ENCODE measurements at regions not wholly inside any gene's neighbourhood (a gene's known extent, or its start where the extent isn't known, plus 50 kb on each side); places are given as distances from the start of the nearest gene placed in this dataset.

DNA sequence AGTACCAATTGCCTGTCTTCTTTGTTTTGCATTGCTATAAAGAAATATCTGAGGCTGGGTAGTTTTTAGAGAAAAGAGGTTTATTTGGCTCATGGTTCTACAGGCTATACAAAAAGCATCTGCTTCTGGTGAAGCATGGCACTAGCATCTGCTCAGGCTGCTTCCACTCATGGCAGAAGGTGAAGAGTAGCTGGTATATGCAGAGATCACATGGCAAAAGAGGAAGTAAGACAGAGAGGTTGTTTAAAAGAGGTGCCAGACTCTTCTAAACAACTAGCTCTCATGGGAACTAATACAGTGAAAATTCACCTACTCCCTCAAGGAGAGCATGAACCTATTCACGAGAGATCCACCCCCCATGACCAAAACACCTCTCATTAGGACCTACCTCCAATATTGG, 56.7 kb upstream of the GUCA2B start:
- no peak for DNase-seq

GRCh38 chr1:42089246-42089645, 64.0 kb upstream of the GUCA2B start:
- DNase-seq = no peak

DNA sequence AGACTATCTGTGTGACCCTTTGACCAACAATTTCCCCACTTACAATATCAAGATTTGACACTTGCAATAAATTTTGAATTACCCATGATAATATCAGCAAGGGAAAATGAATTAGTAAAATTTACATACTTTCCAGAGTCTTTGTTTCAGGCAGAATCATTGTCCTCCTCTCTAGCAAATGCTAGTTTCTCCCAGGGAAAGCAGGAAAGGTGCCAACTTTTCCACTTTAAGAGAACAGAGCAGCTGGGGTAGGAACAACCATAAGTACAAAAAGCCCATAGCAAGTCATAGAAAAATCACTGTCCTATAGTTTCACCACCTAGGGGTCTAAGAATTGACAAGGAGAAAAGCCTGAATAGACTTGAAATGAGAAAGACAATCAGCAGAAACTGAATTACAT, 67.1 kb upstream of the GUCA2B start:
- no peak for DNase-seq

GRCh38 chr1:42085596-42085995, 67.6 kb upstream of the GUCA2B start:
- no peak for DNase-seq

- no peak for DNase-seq
These were observed 71.7 kb upstream of the GUCA2B start for GRCh38 chr1:42081475-42081874.

- DNase-seq = no peak
These were observed 78.0 kb upstream of the GUCA2B start for GRCh38 chr1:42075179-42075578.

- no peak for DNase-seq
These were observed 82.2 kb upstream of the GUCA2B start for GRCh38 chr1:42070996-42071395.

DNA sequence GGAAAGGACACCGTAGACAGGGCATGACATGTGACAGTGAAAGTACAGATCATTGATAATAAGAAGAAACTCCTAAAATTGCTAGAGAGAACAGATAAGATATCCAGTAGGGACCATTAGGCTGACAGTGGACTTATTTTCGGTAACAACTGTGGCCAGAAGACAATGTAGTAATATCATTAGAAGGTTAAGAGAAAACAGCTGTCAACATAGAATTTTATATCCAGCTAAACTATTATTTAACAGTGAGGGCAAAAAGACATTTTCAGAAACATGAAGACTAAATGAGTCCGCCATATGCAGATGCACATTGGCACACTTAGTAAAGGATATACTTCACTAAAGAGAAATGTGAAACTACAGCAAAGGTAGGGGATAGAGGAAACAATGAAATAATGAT, 95.4 kb upstream of the GUCA2B start:
- no peak for DNase-seq

DNA sequence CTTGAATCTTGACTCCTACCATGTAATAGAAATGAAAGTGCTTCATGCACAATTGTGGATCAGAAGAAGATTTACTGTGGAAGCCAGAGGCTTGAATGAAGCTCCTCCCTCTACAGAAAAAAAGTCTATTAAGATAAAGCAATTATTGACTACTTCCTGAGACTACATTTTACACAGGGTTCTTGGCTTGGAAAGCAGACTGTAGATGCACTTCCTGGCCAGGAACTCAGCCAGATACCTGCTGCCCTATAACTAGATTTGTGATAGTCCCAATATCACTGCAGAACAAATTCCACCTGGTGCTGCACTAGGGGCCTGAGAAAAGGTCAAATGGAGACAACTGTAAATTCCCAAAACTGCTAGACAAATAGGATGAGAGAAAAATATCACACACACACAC, 96.8 kb upstream of the GUCA2B start:
- DNase-seq = no peak

DNA sequence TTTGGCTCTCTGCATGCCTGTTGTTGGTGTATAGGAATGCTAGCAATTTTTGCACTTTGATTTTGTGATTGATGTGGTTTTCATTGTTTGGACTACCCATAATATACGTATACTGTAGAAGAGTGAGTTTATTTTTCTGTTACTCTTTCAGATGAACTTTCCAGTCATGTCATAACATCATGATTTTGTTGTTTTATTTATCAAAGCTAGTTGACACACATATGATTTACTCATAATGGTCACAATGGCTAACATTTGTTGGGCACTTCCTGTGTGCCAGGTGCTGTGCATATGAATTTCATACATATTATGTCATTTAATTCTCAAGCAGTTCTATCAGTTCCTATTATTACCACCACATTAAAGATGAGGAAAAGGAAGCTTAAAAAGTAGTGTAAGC, 98.1 kb upstream of the GUCA2B start:
- DNase-seq = no peak

DNA sequence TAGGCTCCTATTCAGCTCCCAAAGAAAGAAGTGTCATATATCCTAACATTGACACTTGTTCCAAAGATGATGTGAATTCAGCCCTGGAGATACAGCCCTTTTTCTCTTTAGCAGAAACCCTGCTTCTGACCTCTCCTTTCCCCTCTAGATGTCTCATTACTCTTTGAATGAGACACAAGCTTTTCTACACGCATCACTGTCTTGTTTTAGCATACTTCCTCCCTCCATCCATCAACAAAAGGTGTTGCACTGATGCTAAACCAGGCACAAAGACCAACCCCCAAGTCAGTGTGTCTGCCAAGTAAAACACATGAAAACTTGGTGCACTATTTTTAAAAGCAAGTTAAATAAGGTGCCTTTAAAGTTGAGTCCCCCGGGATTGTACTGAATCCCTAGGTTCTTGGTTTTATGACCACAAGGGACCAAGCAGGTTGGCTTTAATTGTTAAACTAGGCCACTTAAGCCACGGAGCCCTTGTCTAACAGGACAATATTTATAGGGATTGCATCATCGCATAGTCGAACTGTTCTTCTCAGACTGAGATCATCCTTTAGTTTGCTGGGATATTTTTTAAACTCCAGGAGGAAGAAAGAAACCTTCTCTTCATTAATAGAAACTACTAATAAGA, 101.0 kb upstream of the GUCA2B start:
- no peak for DNase-seq

DNA sequence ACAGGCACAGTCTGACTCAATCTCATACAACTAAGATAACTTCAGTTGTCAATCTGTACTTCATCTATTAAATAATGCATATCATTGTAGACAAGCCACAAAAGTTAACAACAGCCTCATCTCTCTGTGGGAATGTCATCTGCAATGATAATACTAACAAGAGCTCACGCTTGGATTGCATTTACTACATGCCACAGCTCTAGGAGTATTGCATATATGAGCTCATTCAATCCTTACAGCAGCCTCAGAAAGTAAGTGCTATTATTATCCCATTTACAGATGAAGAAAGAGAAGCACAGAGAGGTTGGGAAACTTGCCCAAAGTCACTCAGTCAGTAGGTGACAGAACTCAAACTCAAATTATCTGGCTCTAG, 105.7 kb upstream of the GUCA2B start:
- DNase-seq = no peak

DNA sequence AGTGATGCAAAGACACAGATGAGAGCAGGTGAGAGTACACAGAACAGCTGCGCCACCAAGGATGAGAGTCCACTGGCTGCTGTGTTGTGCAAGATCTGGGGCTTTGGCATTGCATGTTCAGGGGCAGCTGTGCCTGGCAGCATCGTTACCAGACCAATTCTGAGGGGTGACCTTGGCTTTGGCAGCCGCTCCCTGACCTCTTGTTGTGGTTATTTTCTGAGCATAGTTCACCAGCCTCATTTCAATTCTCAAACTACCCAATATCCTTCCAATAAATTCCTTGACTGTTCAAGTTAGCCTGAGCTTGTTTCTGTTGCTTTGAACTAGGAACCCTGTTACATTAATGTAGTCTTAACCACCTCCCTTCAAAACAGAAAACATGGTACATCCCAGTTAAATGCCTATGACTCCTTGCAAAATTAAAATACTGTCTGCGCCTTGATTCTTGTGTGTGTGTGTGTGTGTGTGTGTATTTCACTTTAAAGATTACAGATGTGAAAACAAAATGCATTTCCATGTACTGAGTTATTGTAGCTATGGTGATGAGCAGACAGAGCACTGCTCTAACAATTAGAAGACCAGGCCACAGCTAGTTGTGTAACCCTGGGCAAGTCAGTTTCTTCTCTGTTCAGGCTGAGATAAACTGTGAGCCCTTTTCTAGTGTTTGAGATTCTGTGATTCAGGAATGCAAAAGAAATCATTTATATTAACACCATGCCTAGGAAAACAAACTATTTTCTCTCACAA, 106.3 kb upstream of the GUCA2B start:
- DNase-seq = no peak

DNA sequence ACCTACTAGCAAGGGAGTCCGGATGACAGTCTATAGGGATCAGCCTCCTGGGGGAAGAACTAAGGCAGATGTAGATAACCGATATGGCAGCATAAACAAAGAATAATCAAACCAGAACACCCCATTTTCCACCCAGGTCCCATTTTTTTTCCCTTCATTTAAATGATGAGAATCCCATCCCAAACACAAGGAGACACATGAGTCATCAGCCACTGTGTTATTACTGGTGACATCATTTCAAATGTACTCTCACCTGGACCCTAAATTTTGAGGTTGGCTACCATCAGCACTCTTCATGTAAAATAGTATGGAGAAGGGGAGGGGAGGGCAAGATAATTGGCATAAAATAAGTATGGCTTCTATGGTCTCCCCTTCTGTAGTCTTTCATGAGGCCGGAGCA, 108.9 kb upstream of the GUCA2B start:
- DNase-seq = no peak

- no peak for DNase-seq
These were observed 109.4 kb upstream of the GUCA2B start for GRCh38 chr1:42043811-42044210.

GRCh38 chr1:42043182-42043581, 110.0 kb upstream of the GUCA2B start:
- no peak for DNase-seq

DNA sequence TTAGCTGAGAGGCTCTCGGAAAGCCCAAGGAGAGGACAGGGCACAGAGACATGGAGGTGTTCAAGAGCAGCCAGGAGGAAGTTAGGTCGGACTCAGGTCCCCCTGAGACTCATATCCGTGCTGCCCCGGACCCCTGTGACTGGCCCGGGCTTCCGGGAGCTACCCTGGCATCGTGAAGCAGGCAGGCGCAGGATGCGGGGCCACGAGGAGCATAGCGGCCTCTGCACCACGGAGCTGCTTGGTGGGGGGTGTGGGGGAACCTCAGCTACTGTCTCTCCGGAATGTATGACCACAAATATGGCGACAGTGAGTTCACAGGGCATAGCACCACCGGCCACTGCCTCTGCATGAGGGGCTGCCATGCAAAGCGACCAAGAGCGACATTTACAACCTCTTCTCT, 112.2 kb upstream of the GUCA2B start:
- DNase-seq = no peak

DNA sequence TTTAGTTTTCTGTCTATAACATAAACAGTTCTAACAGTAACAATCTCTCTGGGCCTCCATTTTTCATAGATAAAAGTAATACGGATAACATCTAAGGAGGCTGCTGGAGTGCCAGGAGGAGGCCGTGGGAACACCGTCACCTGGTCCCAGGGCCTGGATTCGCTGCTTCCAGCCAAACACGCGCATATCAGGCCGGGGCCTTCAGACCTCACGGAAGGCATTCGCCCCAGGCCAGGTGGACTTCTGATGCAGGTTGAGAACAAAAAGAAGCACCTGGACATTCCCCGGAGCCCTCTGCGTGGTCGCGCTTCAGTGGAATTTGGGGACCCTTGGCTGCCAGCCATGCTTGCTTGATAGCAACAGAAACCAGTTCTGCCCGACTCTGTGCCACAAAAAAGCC, 113.1 kb upstream of the GUCA2B start:
- no peak for DNase-seq

DNA sequence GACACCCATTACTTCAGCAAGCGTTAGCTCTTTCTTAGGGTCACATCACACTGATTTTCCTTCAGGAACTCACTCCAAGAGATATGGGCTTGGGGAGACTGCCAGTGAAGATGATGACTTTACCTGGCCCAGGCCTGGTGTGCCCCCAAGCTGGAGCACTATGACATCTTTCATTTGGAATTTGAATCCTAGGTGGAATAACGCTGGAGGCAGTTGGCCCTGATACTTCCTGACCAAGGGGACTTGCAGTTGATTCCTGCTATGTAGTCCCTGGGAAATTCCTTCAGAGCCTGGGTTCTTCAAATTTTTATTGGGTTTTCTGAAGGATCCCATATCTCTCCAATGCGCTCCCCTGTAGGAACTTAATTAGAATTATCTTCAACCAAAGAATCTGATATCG, 114.9 kb upstream of the GUCA2B start:
- no peak for DNase-seq

- DNase-seq = no peak
These were observed 115.6 kb upstream of the GUCA2B start for GRCh38 chr1:42037586-42037985.

- DNase-seq = no peak
These were observed 116.0 kb upstream of the GUCA2B start for GRCh38 chr1:42037161-42037560.

DNA sequence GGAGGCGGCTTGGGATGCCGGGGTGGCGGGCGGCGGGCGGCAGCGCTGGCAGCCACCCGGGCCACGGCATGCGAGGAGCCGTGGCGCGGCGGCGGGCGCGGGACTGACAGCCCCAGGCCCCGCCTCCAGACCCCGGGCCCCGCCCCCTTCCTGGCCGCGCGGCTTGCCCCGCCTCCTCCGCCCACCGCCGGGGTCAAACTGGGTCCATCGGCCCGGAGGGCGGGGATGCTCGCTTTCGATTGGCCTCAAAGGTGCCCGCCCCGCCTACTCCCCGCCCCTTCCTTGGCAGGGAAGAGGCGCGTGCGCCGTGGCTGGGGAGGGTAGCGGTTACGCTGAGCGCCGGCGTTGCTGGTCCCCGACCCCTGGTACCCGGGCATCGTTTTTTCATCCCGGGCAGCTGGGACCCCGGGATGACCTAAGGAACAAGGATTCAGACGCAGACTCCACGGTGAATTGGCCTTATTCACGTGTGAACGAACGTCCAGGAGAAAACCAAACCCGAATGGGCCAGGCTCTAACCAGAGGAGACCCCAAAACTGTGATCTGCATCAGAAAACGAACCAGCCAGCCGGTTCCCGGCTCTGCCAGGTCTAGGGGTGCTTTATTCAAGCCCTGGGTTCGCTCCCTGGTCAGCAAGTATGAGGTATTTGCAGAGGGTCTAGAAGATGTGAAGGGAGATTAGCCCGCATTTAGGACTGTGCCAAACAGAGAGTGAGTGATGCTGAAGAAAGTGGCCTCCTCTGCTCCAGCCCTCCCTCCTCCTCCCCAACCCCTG, 117.2 kb upstream of the GUCA2B start:
- peak; percentile 99 for DNase-seq

DNA sequence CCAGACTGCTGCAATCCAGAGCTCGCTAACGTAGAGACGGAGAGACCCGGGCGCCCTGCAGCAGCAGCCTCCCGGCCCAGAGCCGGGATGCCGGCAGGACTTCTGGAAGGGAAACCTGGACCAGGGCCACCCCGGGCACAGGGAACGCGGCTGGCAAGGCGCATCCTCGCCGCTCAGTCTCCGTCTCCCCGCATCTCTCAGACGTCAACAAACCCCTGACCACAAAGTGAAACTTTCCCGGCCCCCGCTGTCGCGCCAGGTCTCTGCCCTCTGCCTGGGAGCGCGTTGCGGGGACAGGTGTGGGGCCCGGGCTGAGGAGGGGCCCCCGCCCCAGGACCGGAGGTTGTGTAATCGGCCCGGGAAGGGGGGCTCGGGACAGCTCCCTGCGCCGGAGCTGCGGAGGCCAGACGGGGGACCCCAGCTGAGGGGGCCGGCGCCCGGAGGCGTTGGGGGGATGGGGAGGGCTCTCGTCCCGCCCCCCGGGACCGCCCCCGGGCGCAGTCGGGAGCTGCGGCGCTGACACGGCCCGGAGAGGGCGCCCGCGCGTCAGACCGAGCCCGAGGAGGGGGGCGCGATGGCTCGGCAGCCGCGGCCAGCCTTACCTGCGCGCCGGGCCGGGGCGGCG, 116.6 kb upstream of the HIVEP3 start:
- peak; percentile 56 for DNase-seq

DNA sequence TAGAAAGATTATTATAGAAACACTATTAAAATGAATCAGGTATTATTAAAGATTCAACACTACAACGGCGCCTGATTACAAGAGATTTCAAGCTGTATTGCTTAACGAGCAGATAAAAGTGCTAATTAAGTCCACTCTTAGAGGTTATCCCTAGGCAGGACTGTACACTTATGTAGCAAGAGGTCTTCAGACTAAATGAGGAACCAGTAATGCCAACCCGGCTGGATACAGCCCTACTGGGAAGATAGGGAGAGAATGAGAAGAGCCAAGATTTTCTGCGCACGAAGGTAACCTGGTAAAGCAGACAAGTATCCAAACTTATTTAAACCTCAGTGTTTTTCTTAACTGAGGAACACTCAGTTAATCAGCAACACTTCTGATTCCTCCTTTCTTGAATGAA, 115.7 kb upstream of the HIVEP3 start:
- no peak for DNase-seq

Measured in activated naive CD4-positive, alpha-beta T cell treated with Interleukin-2 at 50 U/mL for 16 hours (primary cell).